Keratinocyte (primary cell): ENCODE measurements at regions not wholly inside any gene's neighbourhood (a gene's known extent, or its start where the extent isn't known, plus 50 kb on each side); places are given as distances from the start of the nearest gene placed in this dataset.

Source experiments
- DNase-seq: peaks from one replicate; pipeline ENCODE4 v3.0.0-alpha.2; 2011; ENCODE audit warnings: low read depth, missing footprints, low spot score
- FAIRE-seq: peaks from 2 replicates; lab custom pipeline; 2011; peaks lifted over from hg19 to GRCh38; lab: Jason Lieb, UNC
- H2AFZ ChIP-seq: 2 replicates; pipeline ENCODE4 v1.6.0; 2012; ENCODE audit warnings: low read length, control low read depth, inconsistent platforms; ENCODE audit not compliant: control insufficient read depth
- H3K27ac ChIP-seq: 2 replicates; pipeline ENCODE4 v1.5.1; 2011; ENCODE audit warnings: low read length; ENCODE audit not compliant: control insufficient read depth, insufficient read depth
- H3K27me3 ChIP-seq: 3 replicates; pipeline ENCODE4 v1.6.0; 2011; ENCODE audit warnings: low read length; ENCODE audit not compliant: control insufficient read depth, insufficient read depth; ENCODE audit errors: extremely low read depth
- H3K36me3 ChIP-seq, 2 experiments: 2 replicates in 1 of 2; 3 replicates in 1 of 2; pipeline ENCODE4 v1.5.1; 2011; ENCODE audit warnings: low read length in 2 of 2, mild to moderate bottlenecking in 1 of 2; ENCODE audit not compliant: control insufficient read depth in 2 of 2, insufficient read depth in 2 of 2; ENCODE audit errors: extremely low read depth in 1 of 2
- H3K4me1 ChIP-seq: 3 replicates; pipeline ENCODE4 v1.5.1; 2011; ENCODE audit warnings: low read length; ENCODE audit not compliant: control insufficient read depth, insufficient read depth; ENCODE audit errors: extremely low read depth
- H3K4me2 ChIP-seq: 3 replicates; pipeline ENCODE4 v1.6.0; 2011; ENCODE audit warnings: low read depth, low read length; ENCODE audit not compliant: control insufficient read depth, insufficient read depth; ENCODE audit errors: extremely low read depth
- H3K4me3 ChIP-seq, 3 experiments: fragments of 200-600 bp in 1 of 3; sonication (generic) in 1 of 3; 2 replicates in 2 of 3; 3 replicates in 1 of 3; pipeline ENCODE4 v1.5.1; 2011 to 2016; ENCODE audit warnings: low read length in 3 of 3, mild to moderate bottlenecking in 3 of 3, control low read depth in 2 of 3, inconsistent platforms in 1 of 3, low read depth in 1 of 3, mixed read lengths in 1 of 3, mixed run types in 1 of 3, moderate library complexity in 1 of 3; ENCODE audit not compliant: control insufficient read depth in 2 of 3, insufficient read depth in 2 of 3; ENCODE audit errors: extremely low read depth in 1 of 3
- H3K79me2 ChIP-seq: 2 replicates; pipeline ENCODE4 v1.6.0; 2012; ENCODE audit warnings: low read length; ENCODE audit not compliant: control insufficient read depth, insufficient read depth
- H3K9ac ChIP-seq: 3 replicates; pipeline ENCODE4 v1.6.0; 2011; ENCODE audit warnings: low read length; ENCODE audit not compliant: control insufficient read depth, insufficient read depth; ENCODE audit errors: extremely low read depth
- H3K9me1 ChIP-seq: 3 replicates; pipeline ENCODE4 v1.6.0; 2011; ENCODE audit warnings: low read length; ENCODE audit not compliant: control insufficient read depth, insufficient read depth; ENCODE audit errors: extremely low read depth
- H3K9me3 ChIP-seq: 2 replicates; pipeline ENCODE4 v1.5.1; 2012; ENCODE audit warnings: low read depth, low read length; ENCODE audit not compliant: control insufficient read depth
- H4K20me1 ChIP-seq: 3 replicates; pipeline ENCODE4 v1.6.0; 2011; ENCODE audit warnings: low read length; ENCODE audit not compliant: control insufficient read depth, insufficient read depth; ENCODE audit errors: extremely low read depth
- EZH2 ChIP-seq: IDR thresholded peaks from one replicate; pipeline ENCODE4 v1.6.1; 2012; ENCODE audit warnings: inconsistent platforms, mild to moderate bottlenecking, low read length, moderate library complexity
- dilution Hi-C: fragments of 300-500 bp; cut with MboI; formaldehyde crosslinking; loops from one replicate; pipeline ENCODE4 v1.7.0; 2020; ENCODE audit warnings: low sequenced_read_pairs; ENCODE audit not compliant: extremely low pct_ligation_motif_present
- TF ChIP-seq, protein P1 (sequence below), 3 experiments: IDR thresholded peaks in 1 of 3; conservative IDR thresholded peaks in 1 of 3; optimal IDR thresholded peaks in 1 of 3; 2 replicates in 2 of 3; 3 replicates in 1 of 3; pipeline versions ENCODE3 to v1.5.1; 2011; ENCODE audit warnings: low read length in 3 of 3, mild to moderate bottlenecking in 3 of 3, moderate library complexity in 2 of 3, control low read depth in 1 of 3, inconsistent platforms in 1 of 3; ENCODE audit not compliant: insufficient read depth in 2 of 3; ENCODE audit errors: extremely low read depth in 1 of 3

DNA sequence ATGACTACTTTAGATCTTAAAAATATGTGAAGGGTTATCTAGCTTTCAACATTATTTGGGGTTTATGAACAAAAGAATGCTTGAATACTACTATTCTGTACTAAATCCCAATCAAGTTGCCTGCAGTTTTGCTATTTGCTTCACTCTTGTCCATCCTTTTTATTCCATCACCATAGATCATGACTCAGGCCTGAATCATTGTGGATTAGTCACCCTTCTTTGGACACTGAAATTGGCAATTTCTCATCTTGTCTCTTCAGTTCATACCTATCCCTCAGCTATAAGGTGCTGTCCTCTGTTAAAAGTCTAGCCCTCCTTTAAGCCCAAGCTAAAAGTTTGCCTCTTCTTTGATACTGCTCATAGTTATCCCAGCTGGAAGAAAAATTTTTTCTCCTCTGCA, 199.1 kb downstream of the CENPW start:
- TF ChIP-seq EZH2: no peak
- TF ChIP-seq, protein P1, sequence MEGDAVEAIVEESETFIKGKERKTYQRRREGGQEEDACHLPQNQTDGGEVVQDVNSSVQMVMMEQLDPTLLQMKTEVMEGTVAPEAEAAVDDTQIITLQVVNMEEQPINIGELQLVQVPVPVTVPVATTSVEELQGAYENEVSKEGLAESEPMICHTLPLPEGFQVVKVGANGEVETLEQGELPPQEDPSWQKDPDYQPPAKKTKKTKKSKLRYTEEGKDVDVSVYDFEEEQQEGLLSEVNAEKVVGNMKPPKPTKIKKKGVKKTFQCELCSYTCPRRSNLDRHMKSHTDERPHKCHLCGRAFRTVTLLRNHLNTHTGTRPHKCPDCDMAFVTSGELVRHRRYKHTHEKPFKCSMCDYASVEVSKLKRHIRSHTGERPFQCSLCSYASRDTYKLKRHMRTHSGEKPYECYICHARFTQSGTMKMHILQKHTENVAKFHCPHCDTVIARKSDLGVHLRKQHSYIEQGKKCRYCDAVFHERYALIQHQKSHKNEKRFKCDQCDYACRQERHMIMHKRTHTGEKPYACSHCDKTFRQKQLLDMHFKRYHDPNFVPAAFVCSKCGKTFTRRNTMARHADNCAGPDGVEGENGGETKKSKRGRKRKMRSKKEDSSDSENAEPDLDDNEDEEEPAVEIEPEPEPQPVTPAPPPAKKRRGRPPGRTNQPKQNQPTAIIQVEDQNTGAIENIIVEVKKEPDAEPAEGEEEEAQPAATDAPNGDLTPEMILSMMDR (optimal IDR thresholded peaks at IDR 0.05 in 1 of 3, IDR thresholded peaks at IDR 0.05 in 1 of 3, conservative IDR thresholded peaks at IDR 0.05 in 1 of 3; ENCODE audit: extremely low read depth in 1 of 3, insufficient read depth in 2 of 3, low read length in 3 of 3): no peak
- Histone ChIP-seq H3K9ac (no peak overlapping the region), H3K9me1 (no peaks in the 10 kb centered on the region), H4K20me1 (no peaks in the 10 kb centered on the region), H3K9me3 (no peaks in the 10 kb centered on the region), H3K36me3 (no peaks in the 10 kb centered on the region), H3K27me3 (no peaks in the 10 kb centered on the region), H2AFZ (no peak overlapping the region), H3K4me3 (no peak overlapping the region), H3K4me1 (no peaks in the 10 kb centered on the region), H3K4me2 (no peak overlapping the region), H3K27ac (no peak overlapping the region), H3K79me2 (no peaks in the 10 kb centered on the region)
- dilution Hi-C loops: no loop called here
- FAIRE-seq (peak; percentile 34), DNase-seq (peak; percentile 4)

DNA sequence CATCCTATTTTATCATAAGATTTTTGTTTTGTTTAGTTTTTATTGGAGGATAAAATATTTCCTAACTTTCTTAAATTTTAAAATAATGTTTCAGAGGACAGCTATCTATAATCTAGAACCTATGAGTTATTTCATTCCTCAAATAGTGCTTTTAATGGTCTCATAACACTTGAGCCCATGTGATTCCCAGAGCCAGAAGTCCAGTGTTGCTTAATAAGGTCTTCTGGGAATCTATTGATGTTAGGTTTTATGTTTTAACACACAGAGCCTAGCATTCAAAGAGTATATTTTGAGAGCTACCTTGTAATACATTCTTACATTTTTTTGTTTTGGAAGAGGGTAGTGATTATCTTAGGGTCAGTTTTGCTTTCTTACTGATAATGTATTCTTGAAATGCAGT, 200.2 kb downstream of the CENPW start:
- FAIRE-seq: no peak
- no peaks in the 10 kb centered on the region for H3K9me3 ChIP-seq
- dilution Hi-C loops: no loop called here
- no peak overlapping the region for H3K4me2 ChIP-seq
- no peak overlapping the region for H3K4me3 ChIP-seq
- H3K9me1 ChIP-seq: no peaks in the 10 kb centered on the region
- H2AFZ ChIP-seq: no peak overlapping the region
- no peak overlapping the region for H3K9ac ChIP-seq
- TF ChIP-seq, protein P1 (optimal IDR thresholded peaks at IDR 0.05 in 1 of 3, IDR thresholded peaks at IDR 0.05 in 1 of 3, conservative IDR thresholded peaks at IDR 0.05 in 1 of 3; ENCODE audit: extremely low read depth in 1 of 3, insufficient read depth in 2 of 3, low read length in 3 of 3): no peak
- TF ChIP-seq EZH2: no peak
- H3K4me1 ChIP-seq: no peaks in the 10 kb centered on the region
- H3K36me3 ChIP-seq: no peaks in the 10 kb centered on the region
- H3K27me3 ChIP-seq: no peaks in the 10 kb centered on the region
- H3K27ac ChIP-seq: no peak overlapping the region
- H3K79me2 ChIP-seq: no peaks in the 10 kb centered on the region
- no peaks in the 10 kb centered on the region for H4K20me1 ChIP-seq
- DNase-seq: no peak
